ENCODE measurements at regions not wholly inside any gene's neighbourhood (a gene's known extent, or its start where the extent isn't known, plus 50 kb on each side); places are given as distances from the start of the nearest gene placed in this dataset.

- DNase-seq (ENCODE audit: low read depth, low spot score), result no peak
- ATAC-seq, result no peak
- CTCF ChIA-PET, result no interaction called here
- H3K27ac ChIP-seq (ENCODE audit: low read length), result no peak overlapping the region
- no TSS peak for BruUV-seq (replicated peaks)
- H3K4me3 ChIP-seq (ENCODE audit: low read depth in 2 of 2, low read length in 2 of 2), result no peak overlapping the region
- TF ChIP-seq, protein P1, sequence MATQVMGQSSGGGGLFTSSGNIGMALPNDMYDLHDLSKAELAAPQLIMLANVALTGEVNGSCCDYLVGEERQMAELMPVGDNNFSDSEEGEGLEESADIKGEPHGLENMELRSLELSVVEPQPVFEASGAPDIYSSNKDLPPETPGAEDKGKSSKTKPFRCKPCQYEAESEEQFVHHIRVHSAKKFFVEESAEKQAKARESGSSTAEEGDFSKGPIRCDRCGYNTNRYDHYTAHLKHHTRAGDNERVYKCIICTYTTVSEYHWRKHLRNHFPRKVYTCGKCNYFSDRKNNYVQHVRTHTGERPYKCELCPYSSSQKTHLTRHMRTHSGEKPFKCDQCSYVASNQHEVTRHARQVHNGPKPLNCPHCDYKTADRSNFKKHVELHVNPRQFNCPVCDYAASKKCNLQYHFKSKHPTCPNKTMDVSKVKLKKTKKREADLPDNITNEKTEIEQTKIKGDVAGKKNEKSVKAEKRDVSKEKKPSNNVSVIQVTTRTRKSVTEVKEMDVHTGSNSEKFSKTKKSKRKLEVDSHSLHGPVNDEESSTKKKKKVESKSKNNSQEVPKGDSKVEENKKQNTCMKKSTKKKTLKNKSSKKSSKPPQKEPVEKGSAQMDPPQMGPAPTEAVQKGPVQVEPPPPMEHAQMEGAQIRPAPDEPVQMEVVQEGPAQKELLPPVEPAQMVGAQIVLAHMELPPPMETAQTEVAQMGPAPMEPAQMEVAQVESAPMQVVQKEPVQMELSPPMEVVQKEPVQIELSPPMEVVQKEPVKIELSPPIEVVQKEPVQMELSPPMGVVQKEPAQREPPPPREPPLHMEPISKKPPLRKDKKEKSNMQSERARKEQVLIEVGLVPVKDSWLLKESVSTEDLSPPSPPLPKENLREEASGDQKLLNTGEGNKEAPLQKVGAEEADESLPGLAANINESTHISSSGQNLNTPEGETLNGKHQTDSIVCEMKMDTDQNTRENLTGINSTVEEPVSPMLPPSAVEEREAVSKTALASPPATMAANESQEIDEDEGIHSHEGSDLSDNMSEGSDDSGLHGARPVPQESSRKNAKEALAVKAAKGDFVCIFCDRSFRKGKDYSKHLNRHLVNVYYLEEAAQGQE (IDR thresholded peaks at IDR 0.05; ENCODE audit: insufficient read depth in 1 of 2, low read depth in 2 of 2, low read length in 1 of 2), result no peak
- TF ChIP-seq SIN3A (IDR thresholded peaks at IDR 0.05; ENCODE audit: borderline replicate concordance, insufficient read depth, low read depth, low read length), result no peak
- TF ChIP-seq, protein P2, sequence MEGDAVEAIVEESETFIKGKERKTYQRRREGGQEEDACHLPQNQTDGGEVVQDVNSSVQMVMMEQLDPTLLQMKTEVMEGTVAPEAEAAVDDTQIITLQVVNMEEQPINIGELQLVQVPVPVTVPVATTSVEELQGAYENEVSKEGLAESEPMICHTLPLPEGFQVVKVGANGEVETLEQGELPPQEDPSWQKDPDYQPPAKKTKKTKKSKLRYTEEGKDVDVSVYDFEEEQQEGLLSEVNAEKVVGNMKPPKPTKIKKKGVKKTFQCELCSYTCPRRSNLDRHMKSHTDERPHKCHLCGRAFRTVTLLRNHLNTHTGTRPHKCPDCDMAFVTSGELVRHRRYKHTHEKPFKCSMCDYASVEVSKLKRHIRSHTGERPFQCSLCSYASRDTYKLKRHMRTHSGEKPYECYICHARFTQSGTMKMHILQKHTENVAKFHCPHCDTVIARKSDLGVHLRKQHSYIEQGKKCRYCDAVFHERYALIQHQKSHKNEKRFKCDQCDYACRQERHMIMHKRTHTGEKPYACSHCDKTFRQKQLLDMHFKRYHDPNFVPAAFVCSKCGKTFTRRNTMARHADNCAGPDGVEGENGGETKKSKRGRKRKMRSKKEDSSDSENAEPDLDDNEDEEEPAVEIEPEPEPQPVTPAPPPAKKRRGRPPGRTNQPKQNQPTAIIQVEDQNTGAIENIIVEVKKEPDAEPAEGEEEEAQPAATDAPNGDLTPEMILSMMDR (IDR thresholded peaks at IDR 0.05), result no peak
- TF ChIP-seq TCF7L2 (IDR thresholded peaks at IDR 0.05; ENCODE audit: low read depth, low read length), result no peak
- no peak for TF ChIP-seq POLR2AphosphoS5 (IDR thresholded peaks at IDR 0.05; ENCODE audit: low read depth, low read length)
- no peaks in the 10 kb centered on the region for H3K36me3 ChIP-seq (ENCODE audit: control insufficient read depth, insufficient read depth, low read length)
- no peaks in the 10 kb centered on the region for H3K27me3 ChIP-seq (ENCODE audit: control insufficient read depth, insufficient read depth, low read length)
- POLR2A ChIA-PET, result no interaction called here
- no peaks in the 10 kb centered on the region for H3K4me1 ChIP-seq (ENCODE audit: control insufficient read depth, insufficient read depth, low read length)
- intact Hi-C loops (cut with micrococcal nuclease; ENCODE audit: unreplicated experiment) (no loop called here), in situ Hi-C loops (cut with HindIII; ENCODE audit: low pct_unique_long_range_greater_than_20kb, low sequenced_read_pairs) (no loop called here)
- H3K9me3 ChIP-seq (ENCODE audit: control insufficient read depth, insufficient read depth, low read depth, low read length), result no peaks in the 10 kb centered on the region
Observed at GRCh38 chr17:70955441-70955840, 786.1 kb downstream of the KCNJ2 start.

DNA sequence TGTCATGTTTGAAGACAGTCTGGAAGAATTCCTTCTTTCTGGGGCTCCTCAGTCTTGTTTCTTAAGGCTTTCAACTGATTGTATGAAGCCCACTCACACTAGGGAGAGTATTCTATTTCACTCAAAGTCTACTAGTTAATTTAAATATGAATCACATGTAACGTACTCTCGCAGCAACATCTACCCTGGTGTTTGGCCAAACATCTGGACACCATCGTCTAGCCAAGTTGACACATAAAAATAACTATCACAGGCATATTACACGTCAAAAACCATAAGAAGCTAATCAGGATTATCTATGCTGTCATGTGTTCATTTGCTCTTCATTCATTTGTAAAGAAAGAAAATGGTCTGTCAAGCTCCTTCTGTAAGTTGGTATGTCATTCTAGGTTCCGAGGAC, 787.4 kb downstream of the KCNJ2 start:
- in situ Hi-C loops (cut with HindIII; ENCODE audit: low pct_unique_long_range_greater_than_20kb, low sequenced_read_pairs), result no loop called here
- H3K4me1 ChIP-seq (ENCODE audit: control insufficient read depth, insufficient read depth, low read length), result no peaks in the 10 kb centered on the region
- ATAC-seq (no peak), DNase-seq (ENCODE audit: low read depth, low spot score) (no peak)
- H3K4me3 ChIP-seq (ENCODE audit: low read depth in 2 of 2, low read length in 2 of 2), result no peak overlapping the region
- TF ChIP-seq TCF7L2 (IDR thresholded peaks at IDR 0.05; ENCODE audit: low read depth, low read length) (no peak), SIN3A (IDR thresholded peaks at IDR 0.05; ENCODE audit: borderline replicate concordance, insufficient read depth, low read depth, low read length) (no peak), POLR2AphosphoS5 (IDR thresholded peaks at IDR 0.05; ENCODE audit: low read depth, low read length) (no peak)
- TF ChIP-seq, protein P1 (IDR thresholded peaks at IDR 0.05; ENCODE audit: insufficient read depth in 1 of 2, low read depth in 2 of 2, low read length in 1 of 2), result no peak
- TF ChIP-seq, protein P2 (IDR thresholded peaks at IDR 0.05), result no peak
- intact Hi-C loops (cut with micrococcal nuclease; ENCODE audit: unreplicated experiment), result no loop called here
- H3K36me3 ChIP-seq (ENCODE audit: control insufficient read depth, insufficient read depth, low read length), result no peaks in the 10 kb centered on the region
- CTCF ChIA-PET, result no interaction called here
- no peaks in the 10 kb centered on the region for H3K27me3 ChIP-seq (ENCODE audit: control insufficient read depth, insufficient read depth, low read length)
- H3K9me3 ChIP-seq (ENCODE audit: control insufficient read depth, insufficient read depth, low read depth, low read length), result no peaks in the 10 kb centered on the region
- no TSS peak for BruUV-seq (replicated peaks)
- POLR2A ChIA-PET, result no interaction called here
- H3K27ac ChIP-seq (ENCODE audit: low read length), result no peak overlapping the region

Data from Panc1 (cell line).